ENCODE measurements at regions not wholly inside any gene's neighbourhood (a gene's known extent, or its start where the extent isn't known, plus 50 kb on each side); places are given as distances from the start of the nearest gene placed in this dataset.

- TF ChIP-seq, protein P1, sequence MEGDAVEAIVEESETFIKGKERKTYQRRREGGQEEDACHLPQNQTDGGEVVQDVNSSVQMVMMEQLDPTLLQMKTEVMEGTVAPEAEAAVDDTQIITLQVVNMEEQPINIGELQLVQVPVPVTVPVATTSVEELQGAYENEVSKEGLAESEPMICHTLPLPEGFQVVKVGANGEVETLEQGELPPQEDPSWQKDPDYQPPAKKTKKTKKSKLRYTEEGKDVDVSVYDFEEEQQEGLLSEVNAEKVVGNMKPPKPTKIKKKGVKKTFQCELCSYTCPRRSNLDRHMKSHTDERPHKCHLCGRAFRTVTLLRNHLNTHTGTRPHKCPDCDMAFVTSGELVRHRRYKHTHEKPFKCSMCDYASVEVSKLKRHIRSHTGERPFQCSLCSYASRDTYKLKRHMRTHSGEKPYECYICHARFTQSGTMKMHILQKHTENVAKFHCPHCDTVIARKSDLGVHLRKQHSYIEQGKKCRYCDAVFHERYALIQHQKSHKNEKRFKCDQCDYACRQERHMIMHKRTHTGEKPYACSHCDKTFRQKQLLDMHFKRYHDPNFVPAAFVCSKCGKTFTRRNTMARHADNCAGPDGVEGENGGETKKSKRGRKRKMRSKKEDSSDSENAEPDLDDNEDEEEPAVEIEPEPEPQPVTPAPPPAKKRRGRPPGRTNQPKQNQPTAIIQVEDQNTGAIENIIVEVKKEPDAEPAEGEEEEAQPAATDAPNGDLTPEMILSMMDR (IDR thresholded peaks at IDR 0.05), result no peak
- TF ChIP-seq POLR2A (IDR thresholded peaks at IDR 0.05), result no peak
Observed at GRCh38 chr2:41657226-41657625, 390.6 kb upstream of the PKDCC start.
